GM12878 (cell line): ENCODE measurements at regions not wholly inside any gene's neighbourhood (a gene's known extent, or its start where the extent isn't known, plus 50 kb on each side); places are given as distances from the start of the nearest gene placed in this dataset.

ENCODE experiments used
- BHLHE40 ChIP-seq, 2 experiments: fragments of 450-650 bp in 1 of 2; IDR thresholded peaks; 2 replicates each; pipeline ENCODE4 v1.6.1; 2011 to 2017; ENCODE audit warnings: low read depth in 2 of 2, borderline replicate concordance in 1 of 2, improper control_type of control experiment in 1 of 2, low read length in 1 of 2, mild to moderate bottlenecking in 1 of 2
- CHD2 ChIP-seq: IDR thresholded peaks from 2 replicates; pipeline ENCODE4 v1.6.1; 2011; ENCODE audit warnings: low read depth, low read length, improper control_type of control experiment, borderline replicate concordance
- EGR1 ChIP-seq, 2 experiments: IDR thresholded peaks; 1 replicate in 1 of 2; 2 replicates in 1 of 2; pipeline ENCODE4 v1.6.1; 2011 to 2012; ENCODE audit warnings: low read depth in 2 of 2, low read length in 2 of 2, borderline replicate concordance in 1 of 2, mild to moderate bottlenecking in 1 of 2, moderate library complexity in 1 of 2
- POLR2A ChIP-seq: IDR thresholded peaks from 2 replicates; pipeline ENCODE4 v1.6.1; 2011; ENCODE audit warnings: low read depth, mild to moderate bottlenecking, low read length
- POLR2AphosphoS5 ChIP-seq: IDR thresholded peaks from 2 replicates; pipeline ENCODE4 v1.6.1; 2011; ENCODE audit warnings: mild to moderate bottlenecking, low read length, inconsistent platforms
- TF ChIP-seq, protein P1 (sequence below): fragments of 450-650 bp; IDR thresholded peaks from 2 replicates; pipeline ENCODE4 v1.6.1; 2017; ENCODE audit warnings: mild to moderate bottlenecking, moderate library complexity
- TF ChIP-seq, protein P2 (sequence below), 3 experiments: IDR thresholded peaks in 2 of 3; conservative IDR thresholded peaks in 1 of 3; 2 replicates each; pipeline ENCODE4 v1.5.1; 2011; ENCODE audit warnings: low read depth in 3 of 3, low read length in 3 of 3, mild to moderate bottlenecking in 3 of 3, control low read depth in 2 of 3, moderate library complexity in 2 of 3, inconsistent platforms in 1 of 3, mixed read lengths in 1 of 3; ENCODE audit not compliant: control insufficient read depth in 2 of 3, insufficient read depth in 1 of 3; ENCODE audit errors: extremely low read depth in 1 of 3

DNA sequence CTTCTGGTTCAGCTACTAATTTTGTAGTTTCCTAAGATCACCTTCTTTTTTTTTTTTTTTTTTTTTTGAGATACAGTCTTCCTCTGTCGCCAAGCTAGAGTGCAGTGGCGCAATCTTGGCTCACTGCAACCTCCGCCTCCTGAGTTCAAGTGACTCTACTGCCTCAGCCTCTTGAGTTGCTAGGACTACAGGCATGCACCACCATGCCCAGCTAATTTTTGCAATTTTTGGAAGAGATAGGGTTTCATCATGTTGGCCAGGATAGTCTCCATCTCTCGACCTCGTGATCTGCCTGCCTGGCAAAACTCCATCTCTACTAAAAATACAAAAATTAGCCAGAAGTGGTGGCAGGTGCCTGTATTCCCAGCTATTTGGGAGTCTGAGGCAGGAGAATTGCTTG, 301.5 kb upstream of the TFPI start:
- no peak for TF ChIP-seq CHD2
- TF ChIP-seq, protein P1, sequence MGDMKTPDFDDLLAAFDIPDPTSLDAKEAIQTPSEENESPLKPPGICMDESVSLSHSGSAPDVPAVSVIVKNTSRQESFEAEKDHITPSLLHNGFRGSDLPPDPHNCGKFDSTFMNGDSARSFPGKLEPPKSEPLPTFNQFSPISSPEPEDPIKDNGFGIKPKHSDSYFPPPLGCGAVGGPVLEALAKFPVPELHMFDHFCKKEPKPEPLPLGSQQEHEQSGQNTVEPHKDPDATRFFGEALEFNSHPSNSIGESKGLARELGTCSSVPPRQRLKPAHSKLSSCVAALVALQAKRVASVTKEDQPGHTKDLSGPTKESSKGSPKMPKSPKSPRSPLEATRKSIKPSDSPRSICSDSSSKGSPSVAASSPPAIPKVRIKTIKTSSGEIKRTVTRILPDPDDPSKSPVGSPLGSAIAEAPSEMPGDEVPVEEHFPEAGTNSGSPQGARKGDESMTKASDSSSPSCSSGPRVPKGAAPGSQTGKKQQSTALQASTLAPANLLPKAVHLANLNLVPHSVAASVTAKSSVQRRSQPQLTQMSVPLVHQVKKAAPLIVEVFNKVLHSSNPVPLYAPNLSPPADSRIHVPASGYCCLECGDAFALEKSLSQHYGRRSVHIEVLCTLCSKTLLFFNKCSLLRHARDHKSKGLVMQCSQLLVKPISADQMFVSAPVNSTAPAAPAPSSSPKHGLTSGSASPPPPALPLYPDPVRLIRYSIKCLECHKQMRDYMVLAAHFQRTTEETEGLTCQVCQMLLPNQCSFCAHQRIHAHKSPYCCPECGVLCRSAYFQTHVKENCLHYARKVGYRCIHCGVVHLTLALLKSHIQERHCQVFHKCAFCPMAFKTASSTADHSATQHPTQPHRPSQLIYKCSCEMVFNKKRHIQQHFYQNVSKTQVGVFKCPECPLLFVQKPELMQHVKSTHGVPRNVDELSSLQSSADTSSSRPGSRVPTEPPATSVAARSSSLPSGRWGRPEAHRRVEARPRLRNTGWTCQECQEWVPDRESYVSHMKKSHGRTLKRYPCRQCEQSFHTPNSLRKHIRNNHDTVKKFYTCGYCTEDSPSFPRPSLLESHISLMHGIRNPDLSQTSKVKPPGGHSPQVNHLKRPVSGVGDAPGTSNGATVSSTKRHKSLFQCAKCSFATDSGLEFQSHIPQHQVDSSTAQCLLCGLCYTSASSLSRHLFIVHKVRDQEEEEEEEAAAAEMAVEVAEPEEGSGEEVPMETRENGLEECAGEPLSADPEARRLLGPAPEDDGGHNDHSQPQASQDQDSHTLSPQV: no peak
- TF ChIP-seq, protein P2, sequence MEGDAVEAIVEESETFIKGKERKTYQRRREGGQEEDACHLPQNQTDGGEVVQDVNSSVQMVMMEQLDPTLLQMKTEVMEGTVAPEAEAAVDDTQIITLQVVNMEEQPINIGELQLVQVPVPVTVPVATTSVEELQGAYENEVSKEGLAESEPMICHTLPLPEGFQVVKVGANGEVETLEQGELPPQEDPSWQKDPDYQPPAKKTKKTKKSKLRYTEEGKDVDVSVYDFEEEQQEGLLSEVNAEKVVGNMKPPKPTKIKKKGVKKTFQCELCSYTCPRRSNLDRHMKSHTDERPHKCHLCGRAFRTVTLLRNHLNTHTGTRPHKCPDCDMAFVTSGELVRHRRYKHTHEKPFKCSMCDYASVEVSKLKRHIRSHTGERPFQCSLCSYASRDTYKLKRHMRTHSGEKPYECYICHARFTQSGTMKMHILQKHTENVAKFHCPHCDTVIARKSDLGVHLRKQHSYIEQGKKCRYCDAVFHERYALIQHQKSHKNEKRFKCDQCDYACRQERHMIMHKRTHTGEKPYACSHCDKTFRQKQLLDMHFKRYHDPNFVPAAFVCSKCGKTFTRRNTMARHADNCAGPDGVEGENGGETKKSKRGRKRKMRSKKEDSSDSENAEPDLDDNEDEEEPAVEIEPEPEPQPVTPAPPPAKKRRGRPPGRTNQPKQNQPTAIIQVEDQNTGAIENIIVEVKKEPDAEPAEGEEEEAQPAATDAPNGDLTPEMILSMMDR (IDR thresholded peaks at IDR 0.05 in 2 of 3, conservative IDR thresholded peaks at IDR 0.05 in 1 of 3; ENCODE audit: control insufficient read depth in 2 of 3, extremely low read depth in 1 of 3, insufficient read depth in 1 of 3, low read depth in 3 of 3, low read length in 3 of 3): no peak
- no peak for TF ChIP-seq BHLHE40 (IDR thresholded peaks at IDR 0.05; ENCODE audit: borderline replicate concordance in 1 of 2, low read depth in 2 of 2, low read length in 1 of 2)
- no peak for TF ChIP-seq POLR2AphosphoS5
- no peak for TF ChIP-seq POLR2A
- TF ChIP-seq EGR1 (IDR thresholded peaks at IDR 0.05; ENCODE audit: borderline replicate concordance in 1 of 2, low read depth in 2 of 2, low read length in 2 of 2): no peak
